ENCODE measurements at regions not wholly inside any gene's neighbourhood (a gene's known extent, or its start where the extent isn't known, plus 50 kb on each side); places are given as distances from the start of the nearest gene placed in this dataset.

DNA sequence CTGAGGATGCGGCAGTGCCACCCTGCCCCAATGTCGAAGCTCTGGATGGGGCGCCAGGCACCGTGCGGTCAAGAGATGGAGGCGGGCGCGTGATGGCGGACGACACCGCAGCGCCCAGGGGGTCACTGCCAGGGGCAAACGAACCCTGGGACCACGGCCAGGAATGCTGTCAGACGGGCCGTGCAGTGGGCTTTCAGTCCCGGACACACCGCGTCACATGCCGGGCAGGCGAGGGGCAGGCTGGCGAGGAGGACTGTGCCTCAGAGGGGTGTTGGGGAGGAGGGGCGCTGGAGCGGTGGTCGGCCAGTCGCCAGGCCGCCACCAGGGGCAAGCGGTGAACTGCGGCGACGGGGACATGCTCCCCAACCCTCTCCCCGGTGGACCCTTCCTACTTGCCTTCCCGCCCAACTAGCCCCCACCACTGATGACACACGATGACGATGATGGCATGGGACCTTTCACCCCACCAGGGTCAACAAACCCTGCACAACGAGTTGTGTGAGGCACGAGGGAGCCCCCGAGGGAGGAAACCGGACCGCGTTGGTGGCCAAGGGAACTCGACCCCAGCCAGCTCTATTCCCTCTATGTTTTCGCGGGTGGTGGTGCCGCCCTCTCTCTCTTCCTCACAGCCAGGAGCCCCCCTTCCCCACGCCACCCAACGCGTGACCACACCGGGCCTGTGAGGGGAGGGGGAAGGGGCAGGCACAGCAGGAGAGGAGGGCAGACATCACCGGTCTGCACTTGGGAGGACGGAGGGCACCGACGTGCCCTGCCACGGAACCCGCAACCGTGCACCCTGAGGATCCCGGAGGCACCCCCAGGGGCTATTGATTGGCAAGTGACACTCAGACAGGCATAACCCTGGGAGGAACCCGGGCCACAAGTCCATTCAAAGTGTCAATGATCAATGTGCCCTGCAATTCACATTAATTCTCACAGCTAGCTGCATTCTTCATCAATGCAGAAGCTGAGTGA, 1960.9 kb upstream of the DEFB115 start:
- Histone ChIP-seq H3K27ac (ENCODE audit: control insufficient read depth, insufficient read depth) (no peak overlapping the region), H3K4me1 (ENCODE audit: control insufficient read depth, insufficient read depth, low read length) (no peaks in the 10 kb centered on the region), H3K4me3 (no peak overlapping the region), H3K9me3 (replicated peaks; ENCODE audit: control insufficient read depth, insufficient read depth, low read length) (no peaks in the 10 kb centered on the region; the same call in 2 of the 3 replicates), H3K36me3 (ENCODE audit: control insufficient read depth in 2 of 2, insufficient read depth in 2 of 2, low read length in 1 of 2) (no peaks in the 10 kb centered on the region), H2AFZ (ENCODE audit: control insufficient read depth, low read depth, low read length) (no peak overlapping the region), H3K9ac (ENCODE audit: control insufficient read depth, insufficient read depth, low read length) (no peak overlapping the region), H4K20me1 (ENCODE audit: control insufficient read depth, insufficient read depth) (no peaks in the 10 kb centered on the region), H3K79me2 (ENCODE audit: control insufficient read depth, insufficient read depth, low read length) (no peaks in the 10 kb centered on the region), H3K27me3 (replicated peaks in 1 of 2; ENCODE audit: control insufficient read depth in 2 of 2, insufficient read depth in 2 of 2, low read length in 1 of 2) (no peaks in the 10 kb centered on the region), H3K4me2 (ENCODE audit: control insufficient read depth, insufficient read depth) (no peak overlapping the region)
- RAD21 ChIA-PET (ENCODE audit: unreplicated experiment): no interaction called here
- SMC1A ChIA-PET (ENCODE audit: uncharacterized antibody, unreplicated experiment): no interaction called here
- POLR2A ChIA-PET: no interaction called here
- ATAC-seq (no peak), FAIRE-seq (no peak), DNase-seq (ENCODE audit: low read depth, low spot score) (no peak)
- CTCF ChIA-PET: no interaction called here
- intact Hi-C loops (cut with micrococcal nuclease; ENCODE audit: unreplicated experiment): no loop called here
- BruUV-seq (replicated peaks): no TSS peak
- WGBS (ENCODE audit: insufficient coverage, insufficient replicate concordance, low lambda C conversion rate, missing lambda C conversion rate): 67% methylated on average over 54 of the region's 58 CpGs
- in situ Hi-C loops (cut with MboI): no loop called here
- TF ChIP-seq, protein P1, sequence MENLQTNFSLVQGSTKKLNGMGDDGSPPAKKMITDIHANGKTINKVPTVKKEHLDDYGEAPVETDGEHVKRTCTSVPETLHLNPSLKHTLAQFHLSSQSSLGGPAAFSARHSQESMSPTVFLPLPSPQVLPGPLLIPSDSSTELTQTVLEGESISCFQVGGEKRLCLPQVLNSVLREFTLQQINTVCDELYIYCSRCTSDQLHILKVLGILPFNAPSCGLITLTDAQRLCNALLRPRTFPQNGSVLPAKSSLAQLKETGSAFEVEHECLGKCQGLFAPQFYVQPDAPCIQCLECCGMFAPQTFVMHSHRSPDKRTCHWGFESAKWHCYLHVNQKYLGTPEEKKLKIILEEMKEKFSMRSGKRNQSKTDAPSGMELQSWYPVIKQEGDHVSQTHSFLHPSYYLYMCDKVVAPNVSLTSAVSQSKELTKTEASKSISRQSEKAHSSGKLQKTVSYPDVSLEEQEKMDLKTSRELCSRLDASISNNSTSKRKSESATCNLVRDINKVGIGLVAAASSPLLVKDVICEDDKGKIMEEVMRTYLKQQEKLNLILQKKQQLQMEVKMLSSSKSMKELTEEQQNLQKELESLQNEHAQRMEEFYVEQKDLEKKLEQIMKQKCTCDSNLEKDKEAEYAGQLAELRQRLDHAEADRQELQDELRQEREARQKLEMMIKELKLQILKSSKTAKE (IDR thresholded peaks at IDR 0.05; ENCODE audit: low read depth, poor library complexity, severe bottlenecking): no peak
- TF ChIP-seq, protein P2, sequence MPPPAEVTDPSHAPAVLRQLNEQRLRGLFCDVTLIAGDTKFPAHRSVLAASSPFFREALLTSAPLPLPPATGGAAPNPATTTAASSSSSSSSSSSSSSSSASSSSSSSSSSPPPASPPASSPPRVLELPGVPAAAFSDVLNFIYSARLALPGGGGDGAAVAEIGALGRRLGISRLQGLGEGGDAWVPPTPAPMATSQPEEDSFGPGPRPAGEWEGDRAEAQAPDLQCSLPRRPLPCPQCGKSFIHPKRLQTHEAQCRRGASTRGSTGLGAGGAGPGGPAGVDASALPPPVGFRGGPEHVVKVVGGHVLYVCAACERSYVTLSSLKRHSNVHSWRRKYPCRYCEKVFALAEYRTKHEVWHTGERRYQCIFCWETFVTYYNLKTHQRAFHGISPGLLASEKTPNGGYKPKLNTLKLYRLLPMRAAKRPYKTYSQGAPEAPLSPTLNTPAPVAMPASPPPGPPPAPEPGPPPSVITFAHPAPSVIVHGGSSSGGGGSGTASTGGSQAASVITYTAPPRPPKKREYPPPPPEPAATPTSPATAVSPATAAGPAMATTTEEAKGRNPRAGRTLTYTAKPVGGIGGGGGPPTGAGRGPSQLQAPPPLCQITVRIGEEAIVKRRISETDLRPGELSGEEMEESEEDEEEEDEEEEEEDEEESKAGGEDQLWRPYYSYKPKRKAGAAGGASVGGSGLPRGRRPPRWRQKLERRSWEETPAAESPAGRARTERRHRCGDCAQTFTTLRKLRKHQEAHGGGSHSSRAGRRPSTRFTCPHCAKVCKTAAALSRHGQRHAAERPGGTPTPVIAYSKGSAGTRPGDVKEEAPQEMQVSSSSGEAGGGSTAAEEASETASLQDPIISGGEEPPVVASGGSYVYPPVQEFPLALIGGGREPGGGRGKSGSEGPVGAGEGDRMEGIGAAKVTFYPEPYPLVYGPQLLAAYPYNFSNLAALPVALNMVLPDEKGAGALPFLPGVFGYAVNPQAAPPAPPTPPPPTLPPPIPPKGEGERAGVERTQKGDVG (CRISPR knock-in tag; IDR thresholded peaks at IDR 0.05): no peak
- no peak for TF ChIP-seq HCFC1 (IDR thresholded peaks at IDR 0.05; ENCODE audit: low read length)
- TF ChIP-seq EZH2 (IDR thresholded peaks at IDR 0.05; ENCODE audit: borderline replicate concordance, control insufficient read depth, low read depth, low read length): no peak
- TF ChIP-seq HDAC6 (IDR thresholded peaks at IDR 0.05; ENCODE audit: unreplicated experiment): no peak
- no peak for TF ChIP-seq TCF7 (IDR thresholded peaks at IDR 0.05; ENCODE audit: borderline replicate concordance)
- TF ChIP-seq ZNF274 (IDR thresholded peaks at IDR 0.05; ENCODE audit: insufficient read depth, insufficient read length): no peak
- no peak for TF ChIP-seq RCOR1 (conservative IDR thresholded peaks at IDR 0.05; ENCODE audit: low read depth, low read length)
- TF ChIP-seq ETV6 (conservative IDR thresholded peaks at IDR 0.05 in 1 of 2, IDR thresholded peaks at IDR 0.05 in 1 of 2; ENCODE audit: borderline replicate concordance in 1 of 2, low read depth in 1 of 2): no peak
- TF ChIP-seq ZNF622 (IDR thresholded peaks at IDR 0.05): no peak
- TF ChIP-seq CBFB (IDR thresholded peaks at IDR 0.05; ENCODE audit: low read depth): no peak
- no peak for TF ChIP-seq NR2F1 (conservative IDR thresholded peaks at IDR 0.05)
- TF ChIP-seq SUPT20H (IDR thresholded peaks at IDR 0.05; ENCODE audit: borderline replicate concordance, control insufficient read depth, low read depth, low read length): no peak
- no peak for TF ChIP-seq KAT2A (conservative IDR thresholded peaks at IDR 0.05; ENCODE audit: control insufficient read depth, low read depth, low read length)
- TF ChIP-seq JUND (IDR thresholded peaks at IDR 0.05; ENCODE audit: low read depth, low read length): no peak
- TF ChIP-seq BCL11A (IDR thresholded peaks at IDR 0.05; ENCODE audit: low read depth, low read length): no peak

Measured in GM12878 (cell line).